ENCODE measurements at regions not wholly inside any gene's neighbourhood (a gene's known extent, or its start where the extent isn't known, plus 50 kb on each side); places are given as distances from the start of the nearest gene placed in this dataset.
"Not testable (repeated sequence)": the region's sequence is repeated elsewhere in the genome, so short reads cannot be mapped to it uniquely, and the experiment has no call there.

DNA sequence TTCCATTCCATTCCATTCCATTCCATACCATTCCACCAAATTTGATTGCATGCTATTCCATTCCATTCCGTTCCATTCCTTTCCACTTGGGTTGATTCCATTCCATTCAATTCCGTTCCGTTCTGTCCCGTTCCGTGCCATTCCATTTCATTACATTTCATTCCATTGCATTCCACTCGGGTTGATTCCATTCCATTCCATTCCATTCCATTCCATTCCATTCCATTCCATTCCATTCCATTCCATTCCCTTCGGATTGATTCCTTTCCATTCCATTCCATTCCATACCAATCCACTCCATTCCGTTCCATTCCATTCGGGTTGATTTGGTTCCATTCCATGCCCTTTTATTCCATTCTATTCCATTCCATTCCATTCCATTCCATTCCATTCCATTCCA is 140.4 kb downstream of the CWH43 start:
- not testable (repeated sequence) for TF ChIP-seq CREB1 (IDR thresholded peaks at IDR 0.05); CREB1 (CRISPR knock-in tag; IDR thresholded peaks at IDR 0.05); HDAC2 (CRISPR knock-in tag; IDR thresholded peaks at IDR 0.05)
- TF ChIP-seq, protein P1, sequence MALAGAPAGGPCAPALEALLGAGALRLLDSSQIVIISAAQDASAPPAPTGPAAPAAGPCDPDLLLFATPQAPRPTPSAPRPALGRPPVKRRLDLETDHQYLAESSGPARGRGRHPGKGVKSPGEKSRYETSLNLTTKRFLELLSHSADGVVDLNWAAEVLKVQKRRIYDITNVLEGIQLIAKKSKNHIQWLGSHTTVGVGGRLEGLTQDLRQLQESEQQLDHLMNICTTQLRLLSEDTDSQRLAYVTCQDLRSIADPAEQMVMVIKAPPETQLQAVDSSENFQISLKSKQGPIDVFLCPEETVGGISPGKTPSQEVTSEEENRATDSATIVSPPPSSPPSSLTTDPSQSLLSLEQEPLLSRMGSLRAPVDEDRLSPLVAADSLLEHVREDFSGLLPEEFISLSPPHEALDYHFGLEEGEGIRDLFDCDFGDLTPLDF (CRISPR knock-in tag; IDR thresholded peaks at IDR 0.05): not testable (repeated sequence)
